ENCODE measurements at regions not wholly inside any gene's neighbourhood (a gene's known extent, or its start where the extent isn't known, plus 50 kb on each side); places are given as distances from the start of the nearest gene placed in this dataset.
A peak's percentile ranks its signal among the peaks of the same experiment; 100 is the strongest.

DNA sequence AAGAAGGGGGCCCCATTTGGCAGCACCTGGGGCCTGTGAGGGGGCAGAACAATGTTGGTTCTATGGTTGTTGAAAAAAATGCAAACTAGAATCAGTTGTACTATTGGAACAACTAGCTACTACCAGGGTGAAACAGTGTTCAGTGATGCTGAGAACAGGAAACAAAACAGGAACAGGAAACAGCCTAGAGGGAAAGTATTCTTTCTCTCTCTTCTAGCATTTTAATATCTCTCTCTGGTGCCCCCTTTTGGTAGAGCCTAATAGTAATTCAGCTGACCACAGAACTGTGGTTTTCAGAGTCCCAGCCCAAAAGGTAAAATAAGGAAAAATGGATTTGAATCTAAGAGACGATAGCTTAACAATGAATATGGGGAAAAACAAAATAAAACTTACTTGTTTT lies 138.0 kb upstream of the KCNN2 start:
- TF ChIP-seq POLR2AphosphoS5 (IDR thresholded peaks at IDR 0.05): no peak
- TF ChIP-seq, protein P1, sequence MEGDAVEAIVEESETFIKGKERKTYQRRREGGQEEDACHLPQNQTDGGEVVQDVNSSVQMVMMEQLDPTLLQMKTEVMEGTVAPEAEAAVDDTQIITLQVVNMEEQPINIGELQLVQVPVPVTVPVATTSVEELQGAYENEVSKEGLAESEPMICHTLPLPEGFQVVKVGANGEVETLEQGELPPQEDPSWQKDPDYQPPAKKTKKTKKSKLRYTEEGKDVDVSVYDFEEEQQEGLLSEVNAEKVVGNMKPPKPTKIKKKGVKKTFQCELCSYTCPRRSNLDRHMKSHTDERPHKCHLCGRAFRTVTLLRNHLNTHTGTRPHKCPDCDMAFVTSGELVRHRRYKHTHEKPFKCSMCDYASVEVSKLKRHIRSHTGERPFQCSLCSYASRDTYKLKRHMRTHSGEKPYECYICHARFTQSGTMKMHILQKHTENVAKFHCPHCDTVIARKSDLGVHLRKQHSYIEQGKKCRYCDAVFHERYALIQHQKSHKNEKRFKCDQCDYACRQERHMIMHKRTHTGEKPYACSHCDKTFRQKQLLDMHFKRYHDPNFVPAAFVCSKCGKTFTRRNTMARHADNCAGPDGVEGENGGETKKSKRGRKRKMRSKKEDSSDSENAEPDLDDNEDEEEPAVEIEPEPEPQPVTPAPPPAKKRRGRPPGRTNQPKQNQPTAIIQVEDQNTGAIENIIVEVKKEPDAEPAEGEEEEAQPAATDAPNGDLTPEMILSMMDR (IDR thresholded peaks at IDR 0.05 in 8 of 11, conservative IDR thresholded peaks at IDR 0.05 in 3 of 11): peak in 2 of 11 experiments; percentile 18 to 36
- Histone ChIP-seq H3K4me1 (no peaks in the 10 kb centered on the region), H3K9me3 (peaks cover 0 to 50% (median 29%) of the 10 kb centered on the region in 8 donors), H3K27ac (no peak overlapping the region), H3K4me3 (no peak overlapping the region), H3K27me3 (replicated peaks in 1 of 7) (no peaks in the 10 kb centered on the region), H3K36me3 (no peaks in the 10 kb centered on the region)
- no peak for DNase-seq
- 83 to 96% (median 89%) methylated on average over 1 of the region's 1 CpG for WGBS, 5 donors
- intact Hi-C loops (cut with DNase I; ENCODE audit: low total_unique reads): no loop called here

DNA sequence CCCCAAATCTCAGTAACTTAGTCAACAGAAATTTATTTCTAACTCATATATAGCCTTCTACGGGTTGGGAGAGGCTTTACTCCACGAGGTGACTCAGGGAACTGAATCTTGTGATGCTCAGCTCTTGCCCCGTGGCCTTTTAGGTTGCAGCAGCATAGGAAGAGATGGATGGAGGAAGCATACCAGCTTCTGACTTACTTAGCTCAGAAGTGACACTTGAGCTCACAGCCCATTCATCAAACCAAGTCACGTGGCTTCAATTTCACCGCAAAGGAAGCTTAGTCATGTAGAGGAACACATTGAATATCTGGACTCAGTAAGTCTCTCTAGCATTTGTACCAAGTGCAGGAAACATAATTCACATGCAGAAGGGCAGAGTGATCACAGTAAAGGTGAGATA lies 124.1 kb upstream of the KCNN2 start:
- TF ChIP-seq POLR2A (IDR thresholded peaks at IDR 0.05) (no peak), POLR2AphosphoS5 (IDR thresholded peaks at IDR 0.05) (no peak)
- TF ChIP-seq, protein P1 (IDR thresholded peaks at IDR 0.05 in 8 of 11, conservative IDR thresholded peaks at IDR 0.05 in 3 of 11): no peak
- WGBS, 5 donors: 31 to 56% (median 32%) methylated on average over 5 of the region's 5 CpGs
- H3K27me3 ChIP-seq (replicated peaks in 1 of 7): no peaks in the 10 kb centered on the region
- no peak overlapping the region for H3K27ac ChIP-seq
- no peaks in the 10 kb centered on the region for H3K36me3 ChIP-seq
- intact Hi-C loops (cut with DNase I; ENCODE audit: low total_unique reads): no loop called here
- peaks cover 0 to 4% (median 0%) of the 10 kb centered on the region in 8 donors for H3K9me3 ChIP-seq
- DNase-seq: no peak
- no peak overlapping the region for H3K4me3 ChIP-seq
- H3K4me1 ChIP-seq: no peaks in the 10 kb centered on the region

DNA sequence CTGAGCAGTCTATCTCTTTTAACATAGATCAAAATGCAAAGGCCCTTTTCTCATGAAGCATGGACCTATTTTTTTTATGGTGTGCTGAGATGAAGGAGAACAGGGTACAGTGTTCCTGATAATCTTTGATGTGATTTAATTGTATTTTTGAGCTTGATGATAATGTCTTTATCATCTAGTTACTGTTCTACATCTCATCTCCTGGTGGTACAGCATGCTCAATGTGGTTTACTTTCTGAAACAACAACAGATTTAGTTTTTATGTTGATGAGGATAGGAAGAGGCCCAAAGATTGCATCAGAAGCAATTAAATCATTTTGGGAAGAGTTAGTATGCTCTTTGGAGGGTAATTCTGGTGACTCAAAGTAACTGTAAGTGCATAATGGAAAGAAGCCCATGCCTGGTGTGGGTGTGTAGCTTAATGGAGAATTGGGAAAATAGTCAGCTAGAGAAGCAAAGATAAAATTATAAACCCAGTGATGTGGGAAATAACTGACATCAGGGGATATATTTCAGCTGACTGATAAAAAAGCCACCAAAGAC lies 123.0 kb upstream of the KCNN2 start:
- H3K36me3 ChIP-seq: no peaks in the 10 kb centered on the region
- H3K4me3 ChIP-seq: no peak overlapping the region
- no peaks in the 10 kb centered on the region for H3K27me3 ChIP-seq (replicated peaks in 1 of 7)
- no peak for TF ChIP-seq POLR2A (IDR thresholded peaks at IDR 0.05)
- TF ChIP-seq, protein P1 (IDR thresholded peaks at IDR 0.05 in 8 of 11, conservative IDR thresholded peaks at IDR 0.05 in 3 of 11): no peak
- no peak for TF ChIP-seq POLR2AphosphoS5 (IDR thresholded peaks at IDR 0.05)
- no peak for DNase-seq
- intact Hi-C loops (cut with DNase I; ENCODE audit: low total_unique reads): no loop called here
- peaks cover 0 to 4% (median 0%) of the 10 kb centered on the region in 8 donors for H3K9me3 ChIP-seq
- H3K27ac ChIP-seq: no peak overlapping the region
- H3K4me1 ChIP-seq: no peaks in the 10 kb centered on the region

DNA sequence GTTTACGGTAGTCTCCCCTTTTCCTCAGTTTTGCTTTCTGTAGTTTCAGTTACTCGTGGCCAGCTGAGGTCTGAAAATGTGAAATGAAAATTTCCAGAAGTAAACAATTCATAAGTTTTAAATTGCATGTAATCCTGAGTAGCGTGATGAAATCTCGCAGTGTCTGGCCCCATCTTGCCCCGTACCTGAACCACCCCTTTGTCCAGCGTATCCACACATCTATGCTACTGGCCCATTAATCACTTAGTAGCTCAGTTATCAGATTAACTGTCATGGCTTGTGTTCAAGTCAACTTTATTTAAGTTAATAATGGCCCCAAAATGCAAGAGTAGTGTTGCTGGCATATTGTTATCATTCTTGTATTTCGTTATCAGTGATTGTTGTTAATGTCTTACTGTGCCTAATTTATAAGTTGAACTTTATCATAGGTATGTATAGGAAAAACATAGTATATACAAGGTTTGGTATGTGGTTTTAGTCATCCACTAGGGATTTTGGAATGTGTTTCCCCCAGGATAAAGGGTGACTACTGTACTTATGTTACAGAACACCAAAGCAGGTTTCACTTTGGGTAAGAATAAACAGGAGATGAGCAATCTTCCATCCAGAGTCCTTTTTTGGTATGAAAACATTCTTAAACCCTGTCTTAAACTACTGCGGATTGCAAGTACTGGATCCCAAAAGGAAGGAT lies 118.4 kb upstream of the KCNN2 start:
- WGBS, 5 donors: 86 to 92% (median 87%) methylated on average over 8 of the region's 8 CpGs
- TF ChIP-seq POLR2AphosphoS5 (IDR thresholded peaks at IDR 0.05) (no peak), POLR2A (IDR thresholded peaks at IDR 0.05) (no peak)
- TF ChIP-seq, protein P1 (IDR thresholded peaks at IDR 0.05 in 8 of 11, conservative IDR thresholded peaks at IDR 0.05 in 3 of 11): no peak
- intact Hi-C loops (cut with DNase I; ENCODE audit: low total_unique reads): no loop called here

More for the DNA sequence above, 118.4 kb upstream of the KCNN2 start:
- Histone ChIP-seq H3K27me3 (replicated peaks in 1 of 7) (no peaks in the 10 kb centered on the region), H3K4me1 (no peaks in the 10 kb centered on the region), H3K4me3 (no peak overlapping the region), H3K9me3 (no peaks in the 10 kb centered on the region), H3K36me3 (no peaks in the 10 kb centered on the region), H3K27ac (no peak overlapping the region)
- DNase-seq: no peak
